ENCODE measurements at regions not wholly inside any gene's neighbourhood (a gene's known extent, or its start where the extent isn't known, plus 50 kb on each side); places are given as distances from the start of the nearest gene placed in this dataset.
"Not testable (repeated sequence)": the region's sequence is repeated elsewhere in the genome, so short reads cannot be mapped to it uniquely, and the experiment has no call there.

GRCh38 chrX:94743478-94743877 is 1069.5 kb downstream of the FAM133A start:
- DNase-seq = no peak
- TF ChIP-seq POLR2A (IDR thresholded peaks at IDR 0.05; ENCODE audit: low read length) = no peak
- no peak for TF ChIP-seq GATA1 (IDR thresholded peaks at IDR 0.05; ENCODE audit: low read depth, low read length)

GRCh38 chrX:94744786-94745185 is 1070.8 kb downstream of the FAM133A start:
- TF ChIP-seq GATA1 (IDR thresholded peaks at IDR 0.05; ENCODE audit: low read depth, low read length) = no peak
- DNase-seq = no peak

GRCh38 chrX:94751611-94752010 is 1077.6 kb downstream of the FAM133A start:
- TF ChIP-seq POLR2A (IDR thresholded peaks at IDR 0.05; ENCODE audit: low read length) (no peak), GATA1 (IDR thresholded peaks at IDR 0.05; ENCODE audit: low read depth, low read length) (no peak)
- peak in 1 of 2 experiments; percentile 0 for DNase-seq

- TF ChIP-seq GATA1 (IDR thresholded peaks at IDR 0.05; ENCODE audit: low read depth, low read length) (no peak), POLR2A (IDR thresholded peaks at IDR 0.05; ENCODE audit: low read length) (no peak)
- DNase-seq = no peak
Observed at GRCh38 chrX:94752434-94753169, 1078.6 kb downstream of the FAM133A start.

GRCh38 chrX:94758130-94758529 is 1084.1 kb downstream of the FAM133A start:
- DNase-seq = no peak
- no peak for TF ChIP-seq POLR2A (IDR thresholded peaks at IDR 0.05; ENCODE audit: low read length)
- no peak for TF ChIP-seq GATA1 (IDR thresholded peaks at IDR 0.05; ENCODE audit: low read depth, low read length)

- DNase-seq = no peak
- TF ChIP-seq GATA1 (IDR thresholded peaks at IDR 0.05; ENCODE audit: low read depth, low read length) = no peak
- no peak for TF ChIP-seq POLR2A (IDR thresholded peaks at IDR 0.05; ENCODE audit: low read length)
Observed at GRCh38 chrX:94775640-94776039, 1101.6 kb downstream of the FAM133A start.

GRCh38 chrX:94813541-94813940 is 1139.5 kb downstream of the FAM133A start:
- DNase-seq = no peak
- TF ChIP-seq POLR2A (IDR thresholded peaks at IDR 0.05; ENCODE audit: low read length) (no peak), GATA1 (IDR thresholded peaks at IDR 0.05; ENCODE audit: low read depth, low read length) (no peak)

GRCh38 chrX:94814216-94814615 is 1140.2 kb downstream of the FAM133A start:
- TF ChIP-seq POLR2A (IDR thresholded peaks at IDR 0.05; ENCODE audit: low read length) = no peak
- TF ChIP-seq GATA1 (IDR thresholded peaks at IDR 0.05; ENCODE audit: low read depth, low read length) = no peak
- no peak for DNase-seq

- DNase-seq = no peak
- TF ChIP-seq POLR2A (IDR thresholded peaks at IDR 0.05; ENCODE audit: low read length) = no peak
- TF ChIP-seq GATA1 (IDR thresholded peaks at IDR 0.05; ENCODE audit: low read depth, low read length) = no peak
Observed at GRCh38 chrX:94830717-94831116, 1156.7 kb downstream of the FAM133A start.

- DNase-seq = peak; percentile 0
- TF ChIP-seq POLR2A (IDR thresholded peaks at IDR 0.05; ENCODE audit: low read length) (no peak), GATA1 (IDR thresholded peaks at IDR 0.05; ENCODE audit: low read depth, low read length) (no peak)
Observed at GRCh38 chrX:94831364-94831763, 1157.4 kb downstream of the FAM133A start.

GRCh38 chrX:94834226-94834625 is 1160.2 kb downstream of the FAM133A start:
- TF ChIP-seq POLR2A (IDR thresholded peaks at IDR 0.05; ENCODE audit: low read length) (no peak), GATA1 (IDR thresholded peaks at IDR 0.05; ENCODE audit: low read depth, low read length) (no peak)

GRCh38 chrX:94850811-94851210 is 1176.8 kb downstream of the FAM133A start:
- DNase-seq = no peak
- no peak for TF ChIP-seq POLR2A (IDR thresholded peaks at IDR 0.05; ENCODE audit: low read length)
- no peak for TF ChIP-seq GATA1 (IDR thresholded peaks at IDR 0.05; ENCODE audit: low read depth, low read length)

More at GRCh38 chrX:94834226-94834625, 1160.2 kb downstream of the FAM133A start:
- no peak for DNase-seq

GRCh38 chrX:94854251-94854650 is 1180.2 kb downstream of the FAM133A start:
- TF ChIP-seq POLR2A (IDR thresholded peaks at IDR 0.05; ENCODE audit: low read length) (no peak), GATA1 (IDR thresholded peaks at IDR 0.05; ENCODE audit: low read depth, low read length) (no peak)
- DNase-seq = no peak

GRCh38 chrX:94862470-94862869 is 1188.5 kb downstream of the FAM133A start:
- not testable (repeated sequence) for DNase-seq

GRCh38 chrX:94871640-94872039 is 1197.6 kb downstream of the FAM133A start:
- TF ChIP-seq POLR2A (IDR thresholded peaks at IDR 0.05; ENCODE audit: low read length) (no peak), GATA1 (IDR thresholded peaks at IDR 0.05; ENCODE audit: low read depth, low read length) (no peak)
- no peak for DNase-seq

Data from erythroblast (primary cell).